PC-9 (cell line): ENCODE measurements at regions not wholly inside any gene's neighbourhood (a gene's known extent, or its start where the extent isn't known, plus 50 kb on each side); places are given as distances from the start of the nearest gene placed in this dataset.

Experiments
- EZH2 ChIP-seq: fragments of 200-600 bp; sonication (generic); IDR thresholded peaks from 2 replicates; pipeline ENCODE4 v1.8.0; 2017; ENCODE audit warnings: antibody characterized with exemption, low read depth
- TF ChIP-seq, protein P1 (sequence below): fragments of 200-600 bp; sonication (generic); conservative IDR thresholded peaks from 2 replicates; pipeline ENCODE4 v1.6.1; 2017; ENCODE audit warnings: mixed run types, antibody characterized with exemption, mild to moderate bottlenecking, moderate library complexity

DNA sequence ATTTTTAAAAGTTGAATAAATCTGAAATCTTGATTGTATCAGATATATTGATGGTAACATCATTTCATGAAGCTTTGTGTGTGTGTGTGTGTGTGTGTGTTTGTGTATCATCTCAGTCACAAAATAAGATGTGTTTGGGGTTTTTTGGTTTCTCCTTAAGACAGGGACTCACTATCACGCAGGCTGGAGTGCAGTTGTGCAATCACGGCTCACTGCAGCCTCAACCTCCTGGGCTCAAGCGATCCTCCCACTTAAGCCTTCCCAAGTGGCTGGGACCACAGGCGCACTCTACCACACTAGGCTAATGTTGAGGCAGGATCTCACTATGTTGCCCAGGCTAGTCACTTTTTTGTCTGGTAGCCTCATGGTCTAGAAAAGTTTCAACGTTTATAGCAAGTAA, 83.4 kb upstream of the DMRT1 start:
- TF ChIP-seq, protein P1, sequence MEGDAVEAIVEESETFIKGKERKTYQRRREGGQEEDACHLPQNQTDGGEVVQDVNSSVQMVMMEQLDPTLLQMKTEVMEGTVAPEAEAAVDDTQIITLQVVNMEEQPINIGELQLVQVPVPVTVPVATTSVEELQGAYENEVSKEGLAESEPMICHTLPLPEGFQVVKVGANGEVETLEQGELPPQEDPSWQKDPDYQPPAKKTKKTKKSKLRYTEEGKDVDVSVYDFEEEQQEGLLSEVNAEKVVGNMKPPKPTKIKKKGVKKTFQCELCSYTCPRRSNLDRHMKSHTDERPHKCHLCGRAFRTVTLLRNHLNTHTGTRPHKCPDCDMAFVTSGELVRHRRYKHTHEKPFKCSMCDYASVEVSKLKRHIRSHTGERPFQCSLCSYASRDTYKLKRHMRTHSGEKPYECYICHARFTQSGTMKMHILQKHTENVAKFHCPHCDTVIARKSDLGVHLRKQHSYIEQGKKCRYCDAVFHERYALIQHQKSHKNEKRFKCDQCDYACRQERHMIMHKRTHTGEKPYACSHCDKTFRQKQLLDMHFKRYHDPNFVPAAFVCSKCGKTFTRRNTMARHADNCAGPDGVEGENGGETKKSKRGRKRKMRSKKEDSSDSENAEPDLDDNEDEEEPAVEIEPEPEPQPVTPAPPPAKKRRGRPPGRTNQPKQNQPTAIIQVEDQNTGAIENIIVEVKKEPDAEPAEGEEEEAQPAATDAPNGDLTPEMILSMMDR = no peak
- TF ChIP-seq EZH2 = no peak
